ENCODE measurements at regions not wholly inside any gene's neighbourhood (a gene's known extent, or its start where the extent isn't known, plus 50 kb on each side); places are given as distances from the start of the nearest gene placed in this dataset.

GRCh38 chr1:38396606-38397005 is 350.0 kb upstream of the POU3F1 start:
- H3K79me2 ChIP-seq (ENCODE audit: insufficient read depth, low read length) = no peaks in the 10 kb centered on the region
- TF ChIP-seq CTCF (IDR thresholded peaks at IDR 0.05; ENCODE audit: low read length) (no peak), EZH2 (IDR thresholded peaks at IDR 0.05; ENCODE audit: borderline replicate concordance, low read length) (no peak)

DNA sequence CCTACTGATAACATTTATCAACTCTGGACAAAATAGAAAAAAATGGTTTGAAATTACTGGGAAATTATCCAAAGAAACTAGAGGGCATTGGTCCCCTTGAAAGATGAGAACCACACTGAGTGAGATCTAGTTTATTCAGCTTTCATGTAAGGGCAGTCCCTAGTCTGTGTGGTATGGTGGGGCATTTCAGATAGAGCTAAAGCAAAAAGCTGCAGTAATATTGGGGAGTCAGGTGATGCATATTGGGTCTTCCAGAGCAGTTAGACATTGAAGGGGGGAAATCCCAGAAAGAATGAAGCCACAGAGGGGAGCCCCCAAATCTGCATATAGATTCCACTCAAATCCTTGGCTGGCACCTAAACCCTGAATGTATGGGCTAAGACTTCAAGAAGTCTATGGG is 347.7 kb upstream of the POU3F1 start:
- Histone ChIP-seq H3K27ac (ENCODE audit: low read depth, low read length, poor library complexity, severe bottlenecking) (no peak overlapping the region), H3K9me2 (ENCODE audit: low read depth, low read length) (no peaks in the 10 kb centered on the region), H4K20me1 (ENCODE audit: insufficient read depth, low read length) (no peaks in the 10 kb centered on the region), H3K9ac (ENCODE audit: low read length) (no peak overlapping the region), H2AFZ (ENCODE audit: low read length) (no peak overlapping the region), H3K4me1 (ENCODE audit: insufficient read depth, low read length, severe bottlenecking) (no peaks in the 10 kb centered on the region), H3K27me3 (ENCODE audit: insufficient read depth, low read length) (no peaks in the 10 kb centered on the region), H3K9me3 (ENCODE audit: low read length) (peaks cover 4% of the 10 kb centered on the region; the same call in 1 of the 2 replicates), H3F3A (ENCODE audit: insufficient read depth, low read length) (no peaks in the 10 kb centered on the region), H3K36me3 (ENCODE audit: insufficient read depth, low read length) (no peaks in the 10 kb centered on the region), H3K79me2 (ENCODE audit: insufficient read depth, low read length) (no peaks in the 10 kb centered on the region), H3K4me2 (ENCODE audit: low read length) (no peak overlapping the region), H3K4me3 (ENCODE audit: low read depth, low read length, poor library complexity, severe bottlenecking) (no peak overlapping the region)
- no peak for TF ChIP-seq CTCF (IDR thresholded peaks at IDR 0.05; ENCODE audit: low read length)
- no peak for TF ChIP-seq EZH2 (IDR thresholded peaks at IDR 0.05; ENCODE audit: borderline replicate concordance, low read length)

More at GRCh38 chr1:38396606-38397005, 350.0 kb upstream of the POU3F1 start:
- no peak overlapping the region for H3K4me2 ChIP-seq (ENCODE audit: low read length)
- no peaks in the 10 kb centered on the region for H3F3A ChIP-seq (ENCODE audit: insufficient read depth, low read length)
- H3K9ac ChIP-seq (ENCODE audit: low read length) = no peak overlapping the region
- H4K20me1 ChIP-seq (ENCODE audit: insufficient read depth, low read length) = no peaks in the 10 kb centered on the region
- no peaks in the 10 kb centered on the region for H3K9me2 ChIP-seq (ENCODE audit: low read depth, low read length)
- H3K27ac ChIP-seq (ENCODE audit: low read depth, low read length, poor library complexity, severe bottlenecking) = no peak overlapping the region
- H3K4me1 ChIP-seq (ENCODE audit: insufficient read depth, low read length, severe bottlenecking) = no peaks in the 10 kb centered on the region
- H3K27me3 ChIP-seq (ENCODE audit: insufficient read depth, low read length) = no peaks in the 10 kb centered on the region
- H2AFZ ChIP-seq (ENCODE audit: low read length) = no peak overlapping the region
- H3K4me3 ChIP-seq (ENCODE audit: low read depth, low read length, poor library complexity, severe bottlenecking) = no peak overlapping the region
- H3K9me3 ChIP-seq (ENCODE audit: low read length) = peaks cover 4% of the 10 kb centered on the region; the same call in 1 of the 2 replicates
- H3K36me3 ChIP-seq (ENCODE audit: insufficient read depth, low read length) = no peaks in the 10 kb centered on the region

DNA sequence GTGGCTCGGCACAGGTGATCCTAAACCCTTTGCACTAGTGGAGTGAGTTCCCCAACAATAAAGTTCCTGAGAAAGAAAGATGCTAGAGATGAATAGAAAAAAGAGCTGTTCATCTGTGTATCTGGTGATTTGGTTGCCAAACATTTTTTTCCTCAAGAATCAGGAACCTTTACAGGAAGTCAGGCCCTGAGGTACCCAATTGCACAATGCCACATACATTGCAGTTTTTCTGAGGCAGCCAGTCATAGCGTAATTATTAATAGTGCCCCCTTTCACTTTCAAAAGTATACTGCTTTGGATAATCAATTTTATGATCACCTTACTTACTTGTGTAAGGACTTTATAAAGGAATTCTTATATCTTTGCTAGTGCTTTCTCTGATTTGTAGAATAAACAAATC is 346.3 kb upstream of the POU3F1 start:
- Histone ChIP-seq H3K4me3 (ENCODE audit: low read depth, low read length, poor library complexity, severe bottlenecking) (no peak overlapping the region), H3K36me3 (ENCODE audit: insufficient read depth, low read length) (no peaks in the 10 kb centered on the region; the same call in 1 of the 2 replicates), H3F3A (ENCODE audit: insufficient read depth, low read length) (no peaks in the 10 kb centered on the region), H3K4me1 (ENCODE audit: insufficient read depth, low read length, severe bottlenecking) (no peaks in the 10 kb centered on the region), H3K79me2 (ENCODE audit: insufficient read depth, low read length) (no peaks in the 10 kb centered on the region), H4K20me1 (ENCODE audit: insufficient read depth, low read length) (no peaks in the 10 kb centered on the region), H3K9me3 (ENCODE audit: low read length) (peaks cover 4% of the 10 kb centered on the region; the same call in 1 of the 2 replicates), H3K27ac (ENCODE audit: low read depth, low read length, poor library complexity, severe bottlenecking) (no peak overlapping the region), H2AFZ (ENCODE audit: low read length) (no peak overlapping the region), H3K4me2 (ENCODE audit: low read length) (no peak overlapping the region), H3K27me3 (ENCODE audit: insufficient read depth, low read length) (no peaks in the 10 kb centered on the region), H3K9ac (ENCODE audit: low read length) (no peak overlapping the region), H3K9me2 (ENCODE audit: low read depth, low read length) (no peaks in the 10 kb centered on the region)
- TF ChIP-seq EZH2 (IDR thresholded peaks at IDR 0.05; ENCODE audit: borderline replicate concordance, low read length) (no peak), CTCF (IDR thresholded peaks at IDR 0.05; ENCODE audit: low read length) (no peak)

Data from OCI-LY1 (cell line).